ENCODE measurements at regions not wholly inside any gene's neighbourhood (a gene's known extent, or its start where the extent isn't known, plus 50 kb on each side); places are given as distances from the start of the nearest gene placed in this dataset.

GRCh38 chr4:55002431-55002830 is 123.0 kb downstream of the KDR start:
- intact Hi-C loops (cut with micrococcal nuclease; ENCODE audit: unreplicated experiment) (no loop called here), in situ Hi-C loops (cut with HindIII; ENCODE audit: low pct_unique_long_range_greater_than_20kb, low sequenced_read_pairs) (no loop called here)
- H3K4me3 ChIP-seq (ENCODE audit: low read depth in 2 of 2, low read length in 2 of 2): no peak overlapping the region
- ChIA-PET CTCF (no interaction called here), POLR2A (no interaction called here)
- no peak for DNase-seq (ENCODE audit: low read depth, low spot score)
- no TSS peak for BruUV-seq (replicated peaks)
- ATAC-seq: no peak
- H3K36me3 ChIP-seq (ENCODE audit: control insufficient read depth, insufficient read depth, low read length): no peaks in the 10 kb centered on the region
- H3K4me1 ChIP-seq (ENCODE audit: control insufficient read depth, insufficient read depth, low read length): no peaks in the 10 kb centered on the region
- H3K9me3 ChIP-seq (ENCODE audit: control insufficient read depth, insufficient read depth, low read depth, low read length): no peaks in the 10 kb centered on the region
- no peak overlapping the region for H3K27ac ChIP-seq (ENCODE audit: low read length)
- no peaks in the 10 kb centered on the region for H3K27me3 ChIP-seq (ENCODE audit: control insufficient read depth, insufficient read depth, low read length)
- no peak for TF ChIP-seq REST (IDR thresholded peaks at IDR 0.05; ENCODE audit: insufficient read depth in 1 of 2, low read depth in 2 of 2, low read length in 1 of 2)
- no peak for TF ChIP-seq TCF7L2 (IDR thresholded peaks at IDR 0.05; ENCODE audit: low read depth, low read length)
- TF ChIP-seq, protein P1, sequence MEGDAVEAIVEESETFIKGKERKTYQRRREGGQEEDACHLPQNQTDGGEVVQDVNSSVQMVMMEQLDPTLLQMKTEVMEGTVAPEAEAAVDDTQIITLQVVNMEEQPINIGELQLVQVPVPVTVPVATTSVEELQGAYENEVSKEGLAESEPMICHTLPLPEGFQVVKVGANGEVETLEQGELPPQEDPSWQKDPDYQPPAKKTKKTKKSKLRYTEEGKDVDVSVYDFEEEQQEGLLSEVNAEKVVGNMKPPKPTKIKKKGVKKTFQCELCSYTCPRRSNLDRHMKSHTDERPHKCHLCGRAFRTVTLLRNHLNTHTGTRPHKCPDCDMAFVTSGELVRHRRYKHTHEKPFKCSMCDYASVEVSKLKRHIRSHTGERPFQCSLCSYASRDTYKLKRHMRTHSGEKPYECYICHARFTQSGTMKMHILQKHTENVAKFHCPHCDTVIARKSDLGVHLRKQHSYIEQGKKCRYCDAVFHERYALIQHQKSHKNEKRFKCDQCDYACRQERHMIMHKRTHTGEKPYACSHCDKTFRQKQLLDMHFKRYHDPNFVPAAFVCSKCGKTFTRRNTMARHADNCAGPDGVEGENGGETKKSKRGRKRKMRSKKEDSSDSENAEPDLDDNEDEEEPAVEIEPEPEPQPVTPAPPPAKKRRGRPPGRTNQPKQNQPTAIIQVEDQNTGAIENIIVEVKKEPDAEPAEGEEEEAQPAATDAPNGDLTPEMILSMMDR (IDR thresholded peaks at IDR 0.05): no peak
- TF ChIP-seq SIN3A (IDR thresholded peaks at IDR 0.05; ENCODE audit: borderline replicate concordance, insufficient read depth, low read depth, low read length): no peak
- no peak for TF ChIP-seq POLR2AphosphoS5 (IDR thresholded peaks at IDR 0.05; ENCODE audit: low read depth, low read length)

DNA sequence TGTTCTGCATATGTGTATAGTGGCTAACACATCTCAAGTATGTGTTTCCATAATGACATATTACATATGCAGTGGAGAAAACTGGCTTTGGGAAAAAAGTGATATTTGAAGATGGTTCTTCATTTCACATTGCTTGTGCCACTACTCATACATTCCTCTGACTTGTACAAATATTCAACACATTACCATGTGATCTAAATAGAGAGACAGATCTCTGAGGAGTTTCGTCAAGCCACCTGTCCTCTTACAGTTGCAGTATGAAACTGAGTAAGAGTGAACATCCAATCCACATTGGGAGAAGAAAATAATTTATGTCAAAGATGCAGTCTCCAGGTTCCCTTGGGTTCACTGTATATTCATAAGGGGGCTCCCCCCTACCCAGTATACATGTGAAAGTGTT is 123.9 kb downstream of the KDR start:
- in situ Hi-C loops (cut with HindIII; ENCODE audit: low pct_unique_long_range_greater_than_20kb, low sequenced_read_pairs) (no loop called here), intact Hi-C loops (cut with micrococcal nuclease; ENCODE audit: unreplicated experiment) (no loop called here)
- no peaks in the 10 kb centered on the region for H3K9me3 ChIP-seq (ENCODE audit: control insufficient read depth, insufficient read depth, low read depth, low read length)
- ChIA-PET CTCF (no interaction called here), POLR2A (no interaction called here)
- H3K27ac ChIP-seq (ENCODE audit: low read length): no peak overlapping the region
- DNase-seq (ENCODE audit: low read depth, low spot score) (no peak), ATAC-seq (no peak)
- H3K27me3 ChIP-seq (ENCODE audit: control insufficient read depth, insufficient read depth, low read length): no peaks in the 10 kb centered on the region
- H3K4me3 ChIP-seq (ENCODE audit: low read depth in 2 of 2, low read length in 2 of 2): no peak overlapping the region
- H3K4me1 ChIP-seq (ENCODE audit: control insufficient read depth, insufficient read depth, low read length): no peaks in the 10 kb centered on the region
- H3K36me3 ChIP-seq (ENCODE audit: control insufficient read depth, insufficient read depth, low read length): no peaks in the 10 kb centered on the region
- TF ChIP-seq SIN3A (IDR thresholded peaks at IDR 0.05; ENCODE audit: borderline replicate concordance, insufficient read depth, low read depth, low read length): no peak
- no peak for TF ChIP-seq TCF7L2 (IDR thresholded peaks at IDR 0.05; ENCODE audit: low read depth, low read length)
- TF ChIP-seq, protein P1 (IDR thresholded peaks at IDR 0.05): no peak
- no peak for TF ChIP-seq REST (IDR thresholded peaks at IDR 0.05; ENCODE audit: insufficient read depth in 1 of 2, low read depth in 2 of 2, low read length in 1 of 2)
- no TSS peak for BruUV-seq (replicated peaks)

Data from Panc1 (cell line).